ENCODE measurements at regions not wholly inside any gene's neighbourhood (a gene's known extent, or its start where the extent isn't known, plus 50 kb on each side); places are given as distances from the start of the nearest gene placed in this dataset.

GRCh38 chr10:56867236-56867635, 506.2 kb upstream of the ZWINT start:
- no peaks in the 10 kb centered on the region for H3K27me3 ChIP-seq
- no peaks in the 10 kb centered on the region for H3K36me3 ChIP-seq (replicated peaks; ENCODE audit: insufficient read depth, low read depth)
- no peak overlapping the region for H2AFZ ChIP-seq
- H3K9me3 ChIP-seq (ENCODE audit: low read depth), result no peaks in the 10 kb centered on the region
- no peaks in the 10 kb centered on the region for H3K79me2 ChIP-seq
- no peak overlapping the region for H3K4me2 ChIP-seq
- no peaks in the 10 kb centered on the region for H4K20me1 ChIP-seq (ENCODE audit: insufficient read depth, poor library complexity, severe bottlenecking)
- no peaks in the 10 kb centered on the region for H3K4me1 ChIP-seq (ENCODE audit: insufficient read depth)
- no peaks in the 10 kb centered on the region for H3K9me2 ChIP-seq (replicated peaks; ENCODE audit: insufficient read depth)
- no peak for TF ChIP-seq EZH2phosphoT487 (IDR thresholded peaks at IDR 0.05; ENCODE audit: low read depth, severe bottlenecking, unreplicated experiment)
- no peak for TF ChIP-seq CTCF (IDR thresholded peaks at IDR 0.05; ENCODE audit: poor library complexity)
- TF ChIP-seq EZH2 (IDR thresholded peaks at IDR 0.05; ENCODE audit: borderline replicate concordance), result no peak
- DNase-seq (ENCODE audit: low spot score), result no peak
- 80% methylated on average over 3 of the region's 3 CpGs for WGBS (ENCODE audit: low lambda C conversion rate, missing lambda C conversion rate)
- no peak overlapping the region for H3K27ac ChIP-seq
- H3K4me3 ChIP-seq, result no peak overlapping the region

GRCh38 chr10:56856569-56856968, 495.5 kb upstream of the ZWINT start:
- H3K27me3 ChIP-seq, result no peaks in the 10 kb centered on the region
- 87% methylated on average over 2 of the region's 2 CpGs for WGBS (ENCODE audit: low lambda C conversion rate, missing lambda C conversion rate)
- no peak for DNase-seq (ENCODE audit: low spot score)
- H3K9me2 ChIP-seq (replicated peaks; ENCODE audit: insufficient read depth), result no peaks in the 10 kb centered on the region
- no peaks in the 10 kb centered on the region for H3K36me3 ChIP-seq (replicated peaks; ENCODE audit: insufficient read depth, low read depth)
- TF ChIP-seq EZH2phosphoT487 (IDR thresholded peaks at IDR 0.05; ENCODE audit: low read depth, severe bottlenecking, unreplicated experiment) (no peak), CTCF (IDR thresholded peaks at IDR 0.05; ENCODE audit: poor library complexity) (no peak), EZH2 (IDR thresholded peaks at IDR 0.05; ENCODE audit: borderline replicate concordance) (no peak)
- H2AFZ ChIP-seq, result no peak overlapping the region
- no peaks in the 10 kb centered on the region for H3K79me2 ChIP-seq
- H3K4me1 ChIP-seq (ENCODE audit: insufficient read depth), result no peaks in the 10 kb centered on the region
- no peak overlapping the region for H3K27ac ChIP-seq
- H4K20me1 ChIP-seq (ENCODE audit: insufficient read depth, poor library complexity, severe bottlenecking), result no peaks in the 10 kb centered on the region
- no peak overlapping the region for H3K4me2 ChIP-seq
- H3K9me3 ChIP-seq (ENCODE audit: low read depth), result no peaks in the 10 kb centered on the region
- H3K4me3 ChIP-seq, result no peak overlapping the region

- WGBS (ENCODE audit: low lambda C conversion rate, missing lambda C conversion rate), result 91% methylated on average over 6 of the region's 6 CpGs
- H3K9me3 ChIP-seq (ENCODE audit: low read depth), result no peaks in the 10 kb centered on the region
Observed at GRCh38 chr10:56844978-56845529, 484.0 kb upstream of the ZWINT start.

More at GRCh38 chr10:56844978-56845529, 484.0 kb upstream of the ZWINT start:
- Histone ChIP-seq H3K9me2 (replicated peaks; ENCODE audit: insufficient read depth) (no peaks in the 10 kb centered on the region), H3K4me1 (ENCODE audit: insufficient read depth) (no peaks in the 10 kb centered on the region), H3K27me3 (no peaks in the 10 kb centered on the region), H4K20me1 (ENCODE audit: insufficient read depth, poor library complexity, severe bottlenecking) (no peaks in the 10 kb centered on the region), H3K79me2 (no peaks in the 10 kb centered on the region), H3K27ac (no peak overlapping the region), H3K36me3 (replicated peaks; ENCODE audit: insufficient read depth, low read depth) (no peaks in the 10 kb centered on the region), H3K4me2 (no peak overlapping the region), H3K4me3 (no peak overlapping the region), H2AFZ (no peak overlapping the region)
- no peak for DNase-seq (ENCODE audit: low spot score)
- TF ChIP-seq CTCF (IDR thresholded peaks at IDR 0.05; ENCODE audit: poor library complexity) (no peak), EZH2 (IDR thresholded peaks at IDR 0.05; ENCODE audit: borderline replicate concordance) (no peak), EZH2phosphoT487 (IDR thresholded peaks at IDR 0.05; ENCODE audit: low read depth, severe bottlenecking, unreplicated experiment) (no peak)

All from hepatocyte (in vitro differentiated cells).